IMR-90 (cell line): ENCODE measurements at regions not wholly inside any gene's neighbourhood (a gene's known extent, or its start where the extent isn't known, plus 50 kb on each side); places are given as distances from the start of the nearest gene placed in this dataset.

Experiments
- ATAC-seq: fragments of 200-7000 bp; cut with Tn5 transposase; 2 replicates; pipeline ENCODE4 v1.9.1; 2020; ENCODE audit warnings: low read depth, mild to moderate bottlenecking, moderate library complexity
- BruUV-seq: library from RNA; stranded (reverse); fragments of 400-500 nt; replicated peaks from 2 replicates; lab custom pipeline; 2021; lab: Mats Ljungman, UMichigan
- CTCF ChIA-PET: fragments of 300-600 bp; formaldehyde crosslinking; extraction: SDS; loops from one replicate; lab custom pipeline; 2021; ENCODE audit warnings: antibody characterized with exemption; lab: Yijun Ruan, JAX
- POLR2A ChIA-PET: fragments of 300-600 bp; sonication (Branson Sonifier 250); formaldehyde crosslinking; loops from one replicate; lab custom pipeline; 2022; ENCODE audit warnings: antibody characterized with exemption; ENCODE audit not compliant: unreplicated experiment; lab: Charles Lee
- DNase-seq: peaks from one replicate; pipeline ENCODE4 v3.0.0; 2013
- H2AFZ ChIP-seq: replicated peaks from 2 replicates; pipeline ENCODE3; 2013; ENCODE audit warnings: low read length, mild to moderate bottlenecking; ENCODE audit not compliant: poor library complexity
- H2AK5ac ChIP-seq: 2 replicates; pipeline ENCODE4 v1.6.1; 2013; ENCODE audit warnings: low read depth, low read length, inconsistent platforms
- H2AK9ac ChIP-seq: replicated peaks from 2 replicates; pipeline ENCODE3; 2013; ENCODE audit warnings: mild to moderate bottlenecking, low read depth, low read length, moderate library complexity; ENCODE audit not compliant: poor library complexity
- H2BK120ac ChIP-seq: 2 replicates; pipeline ENCODE4 v1.6.1; 2013; ENCODE audit warnings: low read depth, low read length, inconsistent platforms
- H2BK15ac ChIP-seq: 3 replicates; pipeline ENCODE4 v1.6.1; 2013; ENCODE audit warnings: low read depth, low read length, inconsistent platforms
- H2BK20ac ChIP-seq: 2 replicates; pipeline ENCODE4 v1.6.1; 2013; ENCODE audit warnings: low read depth, mild to moderate bottlenecking, inconsistent platforms, low read length, moderate library complexity
- H2BK5ac ChIP-seq: 2 replicates; pipeline ENCODE4 v1.6.1; 2013; ENCODE audit warnings: mild to moderate bottlenecking, low read depth, low read length, inconsistent platforms; ENCODE audit not compliant: poor library complexity, severe bottlenecking
- H3K14ac ChIP-seq: replicated peaks from 2 replicates; pipeline ENCODE4 v1.6.1; 2013; ENCODE audit warnings: low read depth, low read length, inconsistent platforms
- H3K18ac ChIP-seq: 2 replicates; pipeline ENCODE4 v1.6.1; 2013; ENCODE audit warnings: low read depth, low read length, control low read depth
- H3K23ac ChIP-seq: 2 replicates; pipeline ENCODE4 v1.6.1; 2013; ENCODE audit warnings: low read depth, low read length, inconsistent platforms
- H3K27ac ChIP-seq: 2 replicates; pipeline ENCODE4 v1.5.1; 2013; ENCODE audit warnings: mild to moderate bottlenecking, control low read depth, low read length; ENCODE audit not compliant: insufficient read depth
- H3K27me3 ChIP-seq: 2 replicates; pipeline ENCODE4 v1.6.1; 2013; ENCODE audit warnings: low read length; ENCODE audit not compliant: control insufficient read depth, insufficient read depth
- H3K36me3 ChIP-seq: 2 replicates; pipeline ENCODE4 v1.6.1; 2013; ENCODE audit warnings: low read length, mixed read lengths; ENCODE audit not compliant: control insufficient read depth, insufficient read depth
- H3K4ac ChIP-seq: 2 replicates; pipeline ENCODE4 v1.6.1; 2013; ENCODE audit warnings: low read depth, low read length, inconsistent platforms
- H3K4me1 ChIP-seq: 2 replicates; pipeline ENCODE4 v1.6.1; 2013; ENCODE audit warnings: low read length, mixed read lengths; ENCODE audit not compliant: control insufficient read depth, insufficient read depth
- H3K4me2 ChIP-seq: 2 replicates; pipeline ENCODE4 v1.6.1; 2013; ENCODE audit warnings: low read depth, mild to moderate bottlenecking, control low read depth, low read length, moderate library complexity
- H3K4me3 ChIP-seq: 2 replicates; pipeline ENCODE4 v1.5.1; 2013; ENCODE audit warnings: low read depth, mild to moderate bottlenecking, control low read depth, low read length, moderate library complexity; ENCODE audit not compliant: insufficient read depth
- H3K56ac ChIP-seq: 2 replicates; pipeline ENCODE4 v1.6.1; 2013; ENCODE audit warnings: low read length, inconsistent platforms; ENCODE audit not compliant: insufficient read depth; ENCODE audit errors: extremely low read depth
- H3K79me1 ChIP-seq, 2 experiments: 2 replicates each; pipeline ENCODE4 v1.6.1; 2013; ENCODE audit warnings: low read length in 2 of 2, inconsistent platforms in 1 of 2, low read depth in 1 of 2
- H3K9ac ChIP-seq: 2 replicates; pipeline ENCODE4 v1.6.1; 2013; ENCODE audit warnings: low read depth, low read length, control low read depth
- H3K9me1 ChIP-seq: 2 replicates; pipeline ENCODE4 v1.6.1; 2013; ENCODE audit warnings: low read length, inconsistent platforms; ENCODE audit not compliant: insufficient read depth
- H3K9me3 ChIP-seq: 2 replicates; pipeline ENCODE4 v1.6.1; 2013; ENCODE audit warnings: low read length; ENCODE audit not compliant: control insufficient read depth, insufficient read depth
- H4K20me1 ChIP-seq: 2 replicates; pipeline ENCODE4 v1.6.1; 2013; ENCODE audit warnings: low read length, inconsistent platforms; ENCODE audit not compliant: insufficient read depth
- H4K5ac ChIP-seq: 2 replicates; pipeline ENCODE4 v1.6.1; 2013; ENCODE audit warnings: mild to moderate bottlenecking, low read depth, low read length, control low read depth
- H4K8ac ChIP-seq, 2 experiments: 2 replicates each; pipeline ENCODE4 v1.6.1; 2013; ENCODE audit warnings: low read depth in 2 of 2, low read length in 2 of 2, control low read depth in 1 of 2, inconsistent platforms in 1 of 2
- H4K91ac ChIP-seq: 2 replicates; pipeline ENCODE4 v1.6.1; 2013; ENCODE audit warnings: low read depth, low read length, inconsistent platforms; ENCODE audit not compliant: insufficient read depth
- CEBPB ChIP-seq: IDR thresholded peaks from 2 replicates; pipeline ENCODE4 v1.6.1; 2012; ENCODE audit warnings: low read depth, low read length, improper control_type of control experiment
- CHD1 ChIP-seq: IDR thresholded peaks from 2 replicates; pipeline ENCODE4 v1.6.1; 2012; ENCODE audit warnings: low read depth, low read length, improper control_type of control experiment
- FOS ChIP-seq: fragments of 150-350 bp; IDR thresholded peaks from 2 replicates; pipeline ENCODE4 v1.6.1; 2016; ENCODE audit warnings: low read depth, low read length
- MAFK ChIP-seq: IDR thresholded peaks from 2 replicates; pipeline ENCODE4 v1.6.1; 2012; ENCODE audit warnings: low read depth, low read length, improper control_type of control experiment
- MAZ ChIP-seq: IDR thresholded peaks from 2 replicates; pipeline ENCODE4 v1.6.1; 2012; ENCODE audit warnings: low read depth, mild to moderate bottlenecking, low read length, improper control_type of control experiment, moderate library complexity, borderline replicate concordance
- NFE2L2 ChIP-seq: fragments of 150-350 bp; IDR thresholded peaks from 2 replicates; pipeline ENCODE4 v1.6.1; 2016; ENCODE audit warnings: low read depth, mild to moderate bottlenecking, low read length
- POLR2A ChIP-seq: IDR thresholded peaks from 2 replicates; pipeline ENCODE4 v1.6.1; 2012; ENCODE audit warnings: mild to moderate bottlenecking, low read depth, low read length
- RAD21 ChIP-seq: IDR thresholded peaks from 2 replicates; pipeline ENCODE4 v1.6.1; 2012; ENCODE audit warnings: low read length, improper control_type of control experiment
- RCOR1 ChIP-seq: IDR thresholded peaks from 2 replicates; pipeline ENCODE4 v1.6.1; 2012; ENCODE audit warnings: mild to moderate bottlenecking, low read length, improper control_type of control experiment; ENCODE audit not compliant: insufficient replicate concordance
- RFX5 ChIP-seq: IDR thresholded peaks from 2 replicates; pipeline ENCODE4 v1.8.0; 2012; ENCODE audit warnings: low read depth, mild to moderate bottlenecking, low read length, moderate library complexity
- whole genome bisulfite sequencing, 2 experiments: methylation state at CpG; one replicate each; pipeline versions ENCODE4 v1.1.5 to v1.1.7; 2013; ENCODE audit warnings: missing lambda C conversion rate in 2 of 2; ENCODE audit not compliant: insufficient read length in 1 of 2; ENCODE audit errors: extremely low coverage in 2 of 2; 5-methylcytosine and 5-hydroxymethylcytosine counted together
- dilution Hi-C: fragments of 300-500 bp; cut with HindIII; formaldehyde crosslinking; loops from one replicate; pipeline ENCODE4 v1.14.3; 2018; ENCODE audit warnings: low sequenced_read_pairs; ENCODE audit not compliant: unreplicated experiment
- in situ Hi-C: fragments of 300-500 bp; cut with MboI; formaldehyde crosslinking; loops from 3 replicates; pipeline ENCODE4 v1.14.3; 2019; ENCODE audit warnings: low sequenced_read_pairs, inconsistent platforms, mixed read lengths
- intact Hi-C: fragments of 100-400 bp; cut with micrococcal nuclease; formaldehyde crosslinking; loops from 2 replicates; pipeline ENCODE4 v1.10.0; 2022
- TF ChIP-seq, protein P1 (sequence below): conservative IDR thresholded peaks from 2 replicates; pipeline ENCODE4 v1.5.1; 2012; ENCODE audit warnings: mild to moderate bottlenecking, low read depth, low read length, improper control_type of control experiment
- TF ChIP-seq, protein P2 (sequence below): fragments of 150-350 bp; IDR thresholded peaks from 2 replicates; pipeline ENCODE4 v1.6.1; 2016; ENCODE audit warnings: low read depth, mild to moderate bottlenecking, low read length, moderate library complexity, borderline replicate concordance
- TF ChIP-seq, protein P3 (sequence below): fragments of 150-350 bp; IDR thresholded peaks from 2 replicates; pipeline ENCODE4 v1.6.1; 2017; ENCODE audit warnings: mild to moderate bottlenecking, antibody characterized with exemption, low read length, low read depth

DNA sequence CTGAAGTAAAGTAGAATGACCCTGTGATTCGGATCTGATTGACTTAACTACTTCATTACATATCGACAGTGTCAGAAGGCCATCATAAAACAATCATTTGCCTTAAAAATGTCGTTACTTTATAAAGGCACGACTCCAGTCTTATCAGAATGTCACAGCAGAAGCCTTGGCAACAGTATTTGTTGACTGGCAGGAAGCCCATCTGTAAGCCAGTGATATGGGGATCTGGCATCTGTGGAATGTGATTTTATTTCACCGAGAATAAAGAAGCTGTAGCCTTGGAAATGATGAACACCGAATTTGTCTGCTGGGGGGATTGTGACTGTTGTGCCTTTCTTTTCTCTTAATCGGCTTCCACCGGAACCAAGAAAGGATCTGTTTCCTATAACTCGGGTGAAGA lies 362.5 kb downstream of the TDRD3 start:
- intact Hi-C loops (no loop called here), dilution Hi-C loops (no loop called here), in situ Hi-C loops (no loop called here)
- H2BK120ac ChIP-seq = no peak overlapping the region
- no peak overlapping the region for H3K4me3 ChIP-seq
- no peak overlapping the region for H3K4ac ChIP-seq
- no CpG with 5 or more reads among the region's 9 CpGs for WGBS, 2 experiments
- H3K9me1 ChIP-seq = no peaks in the 10 kb centered on the region
- H4K91ac ChIP-seq = no peak overlapping the region
- ATAC-seq (no peak), DNase-seq (no peak)
- no peak overlapping the region for H2AK5ac ChIP-seq
- H2AFZ ChIP-seq = no peak overlapping the region
- H3K79me1 ChIP-seq = no peaks in the 10 kb centered on the region
- H3K4me1 ChIP-seq = no peaks in the 10 kb centered on the region
- no peak overlapping the region for H2BK20ac ChIP-seq
- BruUV-seq = no TSS peak
- H2BK15ac ChIP-seq = no peak overlapping the region
- H4K20me1 ChIP-seq = no peaks in the 10 kb centered on the region
- no peak overlapping the region for H4K8ac ChIP-seq
- no peak overlapping the region for H3K56ac ChIP-seq
- H2AK9ac ChIP-seq = no peak overlapping the region
- H3K14ac ChIP-seq = no peak overlapping the region
- no peak overlapping the region for H3K9ac ChIP-seq
- H3K4me2 ChIP-seq = no peak overlapping the region
- ChIA-PET CTCF (no interaction called here), POLR2A (no interaction called here)
- H3K23ac ChIP-seq = no peak overlapping the region
- no peaks in the 10 kb centered on the region for H3K36me3 ChIP-seq
- H3K9me3 ChIP-seq = peaks cover 2% of the 10 kb centered on the region
- H4K5ac ChIP-seq = no peak overlapping the region
- no peak overlapping the region for H3K18ac ChIP-seq
- H3K27me3 ChIP-seq = no peaks in the 10 kb centered on the region
- no peak overlapping the region for H2BK5ac ChIP-seq
- TF ChIP-seq RAD21 (no peak), CEBPB (no peak), RFX5 (no peak), MAFK (no peak), CHD1 (no peak), MAZ (no peak), FOS (no peak), POLR2A (no peak), RCOR1 (no peak), NFE2L2 (no peak)
- TF ChIP-seq, protein P1, sequence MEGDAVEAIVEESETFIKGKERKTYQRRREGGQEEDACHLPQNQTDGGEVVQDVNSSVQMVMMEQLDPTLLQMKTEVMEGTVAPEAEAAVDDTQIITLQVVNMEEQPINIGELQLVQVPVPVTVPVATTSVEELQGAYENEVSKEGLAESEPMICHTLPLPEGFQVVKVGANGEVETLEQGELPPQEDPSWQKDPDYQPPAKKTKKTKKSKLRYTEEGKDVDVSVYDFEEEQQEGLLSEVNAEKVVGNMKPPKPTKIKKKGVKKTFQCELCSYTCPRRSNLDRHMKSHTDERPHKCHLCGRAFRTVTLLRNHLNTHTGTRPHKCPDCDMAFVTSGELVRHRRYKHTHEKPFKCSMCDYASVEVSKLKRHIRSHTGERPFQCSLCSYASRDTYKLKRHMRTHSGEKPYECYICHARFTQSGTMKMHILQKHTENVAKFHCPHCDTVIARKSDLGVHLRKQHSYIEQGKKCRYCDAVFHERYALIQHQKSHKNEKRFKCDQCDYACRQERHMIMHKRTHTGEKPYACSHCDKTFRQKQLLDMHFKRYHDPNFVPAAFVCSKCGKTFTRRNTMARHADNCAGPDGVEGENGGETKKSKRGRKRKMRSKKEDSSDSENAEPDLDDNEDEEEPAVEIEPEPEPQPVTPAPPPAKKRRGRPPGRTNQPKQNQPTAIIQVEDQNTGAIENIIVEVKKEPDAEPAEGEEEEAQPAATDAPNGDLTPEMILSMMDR = no peak
- TF ChIP-seq, protein P2, sequence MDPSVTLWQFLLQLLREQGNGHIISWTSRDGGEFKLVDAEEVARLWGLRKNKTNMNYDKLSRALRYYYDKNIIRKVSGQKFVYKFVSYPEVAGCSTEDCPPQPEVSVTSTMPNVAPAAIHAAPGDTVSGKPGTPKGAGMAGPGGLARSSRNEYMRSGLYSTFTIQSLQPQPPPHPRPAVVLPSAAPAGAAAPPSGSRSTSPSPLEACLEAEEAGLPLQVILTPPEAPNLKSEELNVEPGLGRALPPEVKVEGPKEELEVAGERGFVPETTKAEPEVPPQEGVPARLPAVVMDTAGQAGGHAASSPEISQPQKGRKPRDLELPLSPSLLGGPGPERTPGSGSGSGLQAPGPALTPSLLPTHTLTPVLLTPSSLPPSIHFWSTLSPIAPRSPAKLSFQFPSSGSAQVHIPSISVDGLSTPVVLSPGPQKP = no peak
- TF ChIP-seq, protein P3, sequence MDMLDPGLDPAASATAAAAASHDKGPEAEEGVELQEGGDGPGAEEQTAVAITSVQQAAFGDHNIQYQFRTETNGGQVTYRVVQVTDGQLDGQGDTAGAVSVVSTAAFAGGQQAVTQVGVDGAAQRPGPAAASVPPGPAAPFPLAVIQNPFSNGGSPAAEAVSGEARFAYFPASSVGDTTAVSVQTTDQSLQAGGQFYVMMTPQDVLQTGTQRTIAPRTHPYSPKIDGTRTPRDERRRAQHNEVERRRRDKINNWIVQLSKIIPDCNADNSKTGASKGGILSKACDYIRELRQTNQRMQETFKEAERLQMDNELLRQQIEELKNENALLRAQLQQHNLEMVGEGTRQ = no peak
- H3K27ac ChIP-seq = no peak overlapping the region
